SK-N-SH (cell line): ENCODE measurements at regions not wholly inside any gene's neighbourhood (a gene's known extent, or its start where the extent isn't known, plus 50 kb on each side); places are given as distances from the start of the nearest gene placed in this dataset.

ENCODE experiments used
- CTCF ChIA-PET: fragments of 300-600, 350-600 bp; formaldehyde crosslinking; extraction: SDS; loops from one replicate; lab custom pipeline; 2021; lab: Yijun Ruan, JAX
- POLR2A ChIA-PET: fragments of 350-600 bp; sonication (Branson Sonifier 250); formaldehyde crosslinking; extraction: SDS; loops from one replicate; lab custom pipeline; 2020; ENCODE audit warnings: antibody characterized with exemption, inconsistent platforms; lab: Yijun Ruan, JAX
- DNase-seq: peaks from one replicate; pipeline ENCODE4 v3.0.0; 2012
- H2AFZ ChIP-seq: fragments of 200-600 bp; sonication (generic); 2 replicates; pipeline ENCODE4 v1.8.1; 2016; ENCODE audit warnings: antibody characterized with exemption, mild to moderate bottlenecking, low read depth
- H3F3A ChIP-seq: fragments of 200-600 bp; sonication (generic); replicated peaks from 2 replicates; pipeline ENCODE3; 2016; ENCODE audit warnings: antibody characterized with exemption, mild to moderate bottlenecking; ENCODE audit not compliant: insufficient read depth
- H3K27ac ChIP-seq, 2 experiments: fragments of 200-500 bp in 1 of 2; fragments of 200-600 bp in 1 of 2; sonication (Bioruptor generic) in 1 of 2; sonication (generic), shearing (Covaris generic) in 1 of 2; 2 replicates each; pipeline versions ENCODE4 v1.5.1 to v1.6.1; 2014 to 2016; ENCODE audit warnings: low read depth in 2 of 2, inconsistent platforms in 1 of 2, low read length in 1 of 2, mild to moderate bottlenecking in 1 of 2, mixed read lengths in 1 of 2
- H3K27me3 ChIP-seq: fragments of 200-600 bp; sonication (generic), shearing (Covaris generic); 2 replicates; pipeline ENCODE4 v1.6.1; 2016; ENCODE audit warnings: mixed run types; ENCODE audit not compliant: insufficient read depth
- H3K36me3 ChIP-seq, 2 experiments: fragments of 200-500 bp in 1 of 2; fragments of 200-600 bp in 1 of 2; sonication (Bioruptor generic) in 1 of 2; sonication (generic) in 1 of 2; replicated peaks in 1 of 2; 2 replicates each; pipeline versions ENCODE3 to v1.5.1; 2014 to 2016; ENCODE audit warnings: low read length in 1 of 2, mild to moderate bottlenecking in 1 of 2; ENCODE audit not compliant: insufficient read depth in 2 of 2, control insufficient read depth in 1 of 2
- H3K4me1 ChIP-seq, 2 experiments: fragments of 200-500 bp in 1 of 2; fragments of 200-600 bp in 1 of 2; sonication (Bioruptor generic) in 1 of 2; sonication (generic), shearing (Covaris generic) in 1 of 2; 2 replicates each; pipeline versions ENCODE4 v1.5.1 to v1.6.1; 2014 to 2016; ENCODE audit warnings: low read depth in 1 of 2, low read length in 1 of 2, mixed run types in 1 of 2; ENCODE audit not compliant: insufficient read depth in 2 of 2, control insufficient read depth in 1 of 2
- H3K4me2 ChIP-seq: fragments of 200-600 bp; sonication (generic), shearing (Covaris generic); 2 replicates; pipeline ENCODE4 v1.6.1; 2017; ENCODE audit warnings: mixed run types
- H3K4me3 ChIP-seq, 2 experiments: fragments of 200-500 bp in 1 of 2; fragments of 200-600 bp in 1 of 2; sonication (Bioruptor generic) in 1 of 2; sonication (generic), shearing (Covaris generic) in 1 of 2; 2 replicates each; pipeline versions ENCODE4 v1.5.1 to v1.8.1; 2014 to 2016; ENCODE audit warnings: low read depth in 2 of 2, inconsistent platforms in 1 of 2, low read length in 1 of 2, mild to moderate bottlenecking in 1 of 2, mixed read lengths in 1 of 2, moderate library complexity in 1 of 2
- H3K79me2 ChIP-seq: fragments of 200-600 bp; sonication (generic); 2 replicates; pipeline ENCODE4 v1.8.1; 2017; ENCODE audit warnings: mild to moderate bottlenecking; ENCODE audit not compliant: insufficient read depth
- H3K9ac ChIP-seq: fragments of 200-600 bp; sonication (generic); 2 replicates; pipeline ENCODE4 v1.6.1; 2017; ENCODE audit warnings: mixed run types
- H3K9me2 ChIP-seq: fragments of 200-600 bp; sonication (generic); 2 replicates; pipeline ENCODE4 v1.6.1; 2017; ENCODE audit warnings: mixed run types
- H3K9me3 ChIP-seq: fragments of 200-600 bp; sonication (generic); 2 replicates; pipeline ENCODE4 v1.6.1; 2017; ENCODE audit warnings: mixed run types, mild to moderate bottlenecking, moderate library complexity
- H4K20me1 ChIP-seq: fragments of 200-600 bp; sonication (generic); 2 replicates; pipeline ENCODE4 v1.6.1; 2017; ENCODE audit warnings: mild to moderate bottlenecking, mixed run types; ENCODE audit not compliant: insufficient read depth
- CHD2 ChIP-seq: fragments of 150-350 bp; IDR thresholded peaks from 2 replicates; pipeline ENCODE4 v1.6.1; 2018; ENCODE audit warnings: low read length; ENCODE audit not compliant: partially characterized antibody
- ELF1 ChIP-seq: IDR thresholded peaks from 2 replicates; pipeline ENCODE4 v1.4.0; 2012
- EP300 ChIP-seq, 2 experiments: IDR thresholded peaks; 2 replicates each; pipeline versions ENCODE4 v1.4.0 to v1.6.1; 2012; ENCODE audit warnings: borderline replicate concordance in 1 of 2, low read depth in 1 of 2, low read length in 1 of 2
- FOSL2 ChIP-seq: IDR thresholded peaks from 2 replicates; pipeline ENCODE4 v1.4.0; 2012; ENCODE audit warnings: low read depth, mild to moderate bottlenecking, moderate library complexity, borderline replicate concordance
- GABPA ChIP-seq: IDR thresholded peaks from 2 replicates; pipeline ENCODE4 v1.4.0; 2012; ENCODE audit warnings: low read depth, mild to moderate bottlenecking
- MAX ChIP-seq: IDR thresholded peaks from 2 replicates; pipeline ENCODE4 v1.4.0; 2012; ENCODE audit warnings: low read depth
- MEF2A ChIP-seq: IDR thresholded peaks from 2 replicates; pipeline ENCODE4 v1.4.0; 2012; ENCODE audit warnings: low read depth, borderline replicate concordance
- MXI1 ChIP-seq: IDR thresholded peaks from 2 replicates; pipeline ENCODE4 v1.6.1; 2012; ENCODE audit warnings: mild to moderate bottlenecking, low read depth, low read length, improper control_type of control experiment
- POLR2AphosphoS5 ChIP-seq: IDR thresholded peaks from 2 replicates; pipeline ENCODE4 v1.6.1; 2012; ENCODE audit warnings: low read depth, low read length
- RXRA ChIP-seq: IDR thresholded peaks from 2 replicates; pipeline ENCODE4 v1.4.0; 2012; ENCODE audit warnings: low read depth, mild to moderate bottlenecking, borderline replicate concordance
- SIN3A ChIP-seq: IDR thresholded peaks from 2 replicates; pipeline ENCODE4 v1.6.1; 2012; ENCODE audit warnings: low read depth, mild to moderate bottlenecking, low read length, moderate library complexity, borderline replicate concordance
- SMC3 ChIP-seq: IDR thresholded peaks from 2 replicates; pipeline ENCODE4 v1.6.1; 2012; ENCODE audit warnings: low read depth, low read length, improper control_type of control experiment
- TAF1 ChIP-seq: IDR thresholded peaks from 2 replicates; pipeline ENCODE4 v1.6.1; 2012; ENCODE audit warnings: low read depth, mild to moderate bottlenecking, low read length, moderate library complexity, borderline replicate concordance
- TEAD4 ChIP-seq: IDR thresholded peaks from 2 replicates; pipeline ENCODE4 v1.4.0; 2012; ENCODE audit warnings: mild to moderate bottlenecking, borderline replicate concordance; ENCODE audit not compliant: insufficient read depth
- USF1 ChIP-seq: IDR thresholded peaks from 2 replicates; pipeline ENCODE4 v1.4.0; 2012; ENCODE audit warnings: low read depth, borderline replicate concordance
- ZBTB33 ChIP-seq: IDR thresholded peaks from 2 replicates; pipeline ENCODE4 v1.4.0; 2012; ENCODE audit warnings: low read depth, borderline replicate concordance
- WGBS: methylation state at CpG from one replicate; pipeline ENCODE4 v1.1.6; 2017; ENCODE audit warnings: low lambda C conversion rate; 5-methylcytosine and 5-hydroxymethylcytosine counted together
- TF ChIP-seq, protein P1 (sequence below): fragments of 150-350 bp; IDR thresholded peaks from 2 replicates; pipeline ENCODE4 v1.6.1; 2017; ENCODE audit warnings: antibody characterized with exemption, low read length, low read depth, borderline replicate concordance
- TF ChIP-seq, protein P2 (sequence below): fragments of 200-600 bp; sonication (generic); IDR thresholded peaks from 2 replicates; pipeline ENCODE4 v1.6.1; 2017; ENCODE audit warnings: antibody characterized with exemption, mild to moderate bottlenecking, moderate library complexity

DNA sequence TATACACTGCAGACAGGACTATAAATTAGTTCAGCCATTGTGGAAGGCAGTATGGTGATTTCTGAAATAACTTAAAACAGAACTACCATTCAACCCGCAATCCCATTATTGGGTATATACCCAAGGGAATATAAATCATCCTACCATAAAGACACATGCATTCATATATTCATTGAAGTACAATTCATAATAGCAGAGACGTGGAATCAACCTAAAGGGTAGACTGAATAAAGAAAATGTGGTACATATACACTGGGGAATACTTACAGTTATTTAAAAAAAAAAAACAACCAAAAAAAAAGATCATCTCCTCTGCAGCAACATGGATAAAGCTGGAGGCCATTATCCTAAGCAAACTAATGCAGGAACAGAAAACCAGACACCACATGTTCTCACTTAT lies 473.9 kb downstream of the TRHDE start:
- TF ChIP-seq SMC3 (no peak), EP300 (IDR thresholded peaks at IDR 0.05; ENCODE audit: borderline replicate concordance in 1 of 2, low read depth in 1 of 2, low read length in 1 of 2) (no peak), CHD2 (no peak), ELF1 (no peak), SIN3A (no peak), USF1 (no peak), TEAD4 (no peak), MEF2A (no peak), TAF1 (no peak), MXI1 (no peak), MAX (no peak), GABPA (no peak), FOSL2 (no peak), RXRA (no peak)
- TF ChIP-seq, protein P1, sequence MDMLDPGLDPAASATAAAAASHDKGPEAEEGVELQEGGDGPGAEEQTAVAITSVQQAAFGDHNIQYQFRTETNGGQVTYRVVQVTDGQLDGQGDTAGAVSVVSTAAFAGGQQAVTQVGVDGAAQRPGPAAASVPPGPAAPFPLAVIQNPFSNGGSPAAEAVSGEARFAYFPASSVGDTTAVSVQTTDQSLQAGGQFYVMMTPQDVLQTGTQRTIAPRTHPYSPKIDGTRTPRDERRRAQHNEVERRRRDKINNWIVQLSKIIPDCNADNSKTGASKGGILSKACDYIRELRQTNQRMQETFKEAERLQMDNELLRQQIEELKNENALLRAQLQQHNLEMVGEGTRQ = no peak
- TF ChIP-seq, all 33 proteins: peak for 0
- POLR2A ChIA-PET = no interaction called here
- H3K9me2 ChIP-seq = no peaks in the 10 kb centered on the region

GRCh38 chr12:72747111-72747849 lies 475.1 kb downstream of the TRHDE start:
- no peak for DNase-seq
- no peak overlapping the region for H3K9ac ChIP-seq
- WGBS = 36% methylated on average over 4 of the region's 4 CpGs
- no peaks in the 10 kb centered on the region for H3K9me2 ChIP-seq
- no peak overlapping the region for H3K4me3 ChIP-seq
- no peak overlapping the region for H3K4me2 ChIP-seq
- no peaks in the 10 kb centered on the region for H3K27me3 ChIP-seq
- ChIA-PET CTCF (no interaction called here), POLR2A (no interaction called here)
- no peak overlapping the region for H3K27ac ChIP-seq
- no peaks in the 10 kb centered on the region for H3K9me3 ChIP-seq
- TF ChIP-seq, protein P2, sequence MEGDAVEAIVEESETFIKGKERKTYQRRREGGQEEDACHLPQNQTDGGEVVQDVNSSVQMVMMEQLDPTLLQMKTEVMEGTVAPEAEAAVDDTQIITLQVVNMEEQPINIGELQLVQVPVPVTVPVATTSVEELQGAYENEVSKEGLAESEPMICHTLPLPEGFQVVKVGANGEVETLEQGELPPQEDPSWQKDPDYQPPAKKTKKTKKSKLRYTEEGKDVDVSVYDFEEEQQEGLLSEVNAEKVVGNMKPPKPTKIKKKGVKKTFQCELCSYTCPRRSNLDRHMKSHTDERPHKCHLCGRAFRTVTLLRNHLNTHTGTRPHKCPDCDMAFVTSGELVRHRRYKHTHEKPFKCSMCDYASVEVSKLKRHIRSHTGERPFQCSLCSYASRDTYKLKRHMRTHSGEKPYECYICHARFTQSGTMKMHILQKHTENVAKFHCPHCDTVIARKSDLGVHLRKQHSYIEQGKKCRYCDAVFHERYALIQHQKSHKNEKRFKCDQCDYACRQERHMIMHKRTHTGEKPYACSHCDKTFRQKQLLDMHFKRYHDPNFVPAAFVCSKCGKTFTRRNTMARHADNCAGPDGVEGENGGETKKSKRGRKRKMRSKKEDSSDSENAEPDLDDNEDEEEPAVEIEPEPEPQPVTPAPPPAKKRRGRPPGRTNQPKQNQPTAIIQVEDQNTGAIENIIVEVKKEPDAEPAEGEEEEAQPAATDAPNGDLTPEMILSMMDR = no peak
- TF ChIP-seq POLR2AphosphoS5 (no peak), ZBTB33 (no peak), EP300 (IDR thresholded peaks at IDR 0.05; ENCODE audit: borderline replicate concordance in 1 of 2, low read depth in 1 of 2, low read length in 1 of 2) (no peak)
- H3K36me3 ChIP-seq = no peaks in the 10 kb centered on the region
- no peaks in the 10 kb centered on the region for H4K20me1 ChIP-seq
- H2AFZ ChIP-seq = no peak overlapping the region
- no peaks in the 10 kb centered on the region for H3F3A ChIP-seq
- no peaks in the 10 kb centered on the region for H3K79me2 ChIP-seq
- no peaks in the 10 kb centered on the region for H3K4me1 ChIP-seq

More for the DNA sequence above, 473.9 kb downstream of the TRHDE start:
- H2AFZ ChIP-seq = no peak overlapping the region
- H3K4me2 ChIP-seq = no peak overlapping the region
- no peak overlapping the region for H3K9ac ChIP-seq
- H3K27me3 ChIP-seq = no peaks in the 10 kb centered on the region
- 34% methylated on average over 2 of the region's 2 CpGs for WGBS
- H3K4me1 ChIP-seq = no peaks in the 10 kb centered on the region
- H3K27ac ChIP-seq = no peak overlapping the region
- H3K79me2 ChIP-seq = no peaks in the 10 kb centered on the region
- H3K9me3 ChIP-seq = no peaks in the 10 kb centered on the region
- no peak overlapping the region for H3K4me3 ChIP-seq
- DNase-seq = no peak
- CTCF ChIA-PET = no interaction called here
- no peaks in the 10 kb centered on the region for H4K20me1 ChIP-seq
- H3K36me3 ChIP-seq = no peaks in the 10 kb centered on the region
- H3F3A ChIP-seq = no peaks in the 10 kb centered on the region
